ENCODE measurements at regions not wholly inside any gene's neighbourhood (a gene's known extent, or its start where the extent isn't known, plus 50 kb on each side); places are given as distances from the start of the nearest gene placed in this dataset.

- TF ChIP-seq SIN3A (IDR thresholded peaks at IDR 0.05; ENCODE audit: borderline replicate concordance, insufficient read depth, low read length), result no peak
- TF ChIP-seq, protein P1, sequence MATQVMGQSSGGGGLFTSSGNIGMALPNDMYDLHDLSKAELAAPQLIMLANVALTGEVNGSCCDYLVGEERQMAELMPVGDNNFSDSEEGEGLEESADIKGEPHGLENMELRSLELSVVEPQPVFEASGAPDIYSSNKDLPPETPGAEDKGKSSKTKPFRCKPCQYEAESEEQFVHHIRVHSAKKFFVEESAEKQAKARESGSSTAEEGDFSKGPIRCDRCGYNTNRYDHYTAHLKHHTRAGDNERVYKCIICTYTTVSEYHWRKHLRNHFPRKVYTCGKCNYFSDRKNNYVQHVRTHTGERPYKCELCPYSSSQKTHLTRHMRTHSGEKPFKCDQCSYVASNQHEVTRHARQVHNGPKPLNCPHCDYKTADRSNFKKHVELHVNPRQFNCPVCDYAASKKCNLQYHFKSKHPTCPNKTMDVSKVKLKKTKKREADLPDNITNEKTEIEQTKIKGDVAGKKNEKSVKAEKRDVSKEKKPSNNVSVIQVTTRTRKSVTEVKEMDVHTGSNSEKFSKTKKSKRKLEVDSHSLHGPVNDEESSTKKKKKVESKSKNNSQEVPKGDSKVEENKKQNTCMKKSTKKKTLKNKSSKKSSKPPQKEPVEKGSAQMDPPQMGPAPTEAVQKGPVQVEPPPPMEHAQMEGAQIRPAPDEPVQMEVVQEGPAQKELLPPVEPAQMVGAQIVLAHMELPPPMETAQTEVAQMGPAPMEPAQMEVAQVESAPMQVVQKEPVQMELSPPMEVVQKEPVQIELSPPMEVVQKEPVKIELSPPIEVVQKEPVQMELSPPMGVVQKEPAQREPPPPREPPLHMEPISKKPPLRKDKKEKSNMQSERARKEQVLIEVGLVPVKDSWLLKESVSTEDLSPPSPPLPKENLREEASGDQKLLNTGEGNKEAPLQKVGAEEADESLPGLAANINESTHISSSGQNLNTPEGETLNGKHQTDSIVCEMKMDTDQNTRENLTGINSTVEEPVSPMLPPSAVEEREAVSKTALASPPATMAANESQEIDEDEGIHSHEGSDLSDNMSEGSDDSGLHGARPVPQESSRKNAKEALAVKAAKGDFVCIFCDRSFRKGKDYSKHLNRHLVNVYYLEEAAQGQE (IDR thresholded peaks at IDR 0.05; ENCODE audit: insufficient read depth in 1 of 2, low read depth in 2 of 2, low read length in 2 of 2), result no peak
- no peak for TF ChIP-seq POLR2AphosphoS5 (IDR thresholded peaks at IDR 0.05; ENCODE audit: low read depth, low read length)
- no peak for TF ChIP-seq TAF1 (IDR thresholded peaks at IDR 0.05; ENCODE audit: borderline replicate concordance, insufficient read depth, low read length)
- no peak for TF ChIP-seq FOXP2 (optimal IDR thresholded peaks at IDR 0.05; ENCODE audit: borderline replicate concordance, extremely low read depth, extremely low read length, insufficient read depth)
Observed at GRCh38 chr2:39875914-39876267, 96.8 kb upstream of the THUMPD2 start.
